GM12878 (cell line): ENCODE measurements at regions not wholly inside any gene's neighbourhood (a gene's known extent, or its start where the extent isn't known, plus 50 kb on each side); places are given as distances from the start of the nearest gene placed in this dataset.

Experiments
- ATAC-seq: fragments of 200-7000 bp; cut with Tn5 transposase; 3 replicates; pipeline ENCODE4 v1.9.1; 2020; ENCODE audit warnings: mild to moderate bottlenecking, moderate library complexity
- BruUV-seq: library from RNA; stranded (reverse); fragments of 400-500 nt; replicated peaks from 2 replicates; lab custom pipeline; 2021; lab: Mats Ljungman, UMichigan
- CTCF ChIA-PET: fragments of 300-600 bp; sonication (Branson Sonifier 250); formaldehyde crosslinking; extraction: SDS; loops from one replicate; lab custom pipeline; 2021; ENCODE audit warnings: inconsistent platforms; lab: Yijun Ruan, JAX
- POLR2A ChIA-PET: fragments of 350-600 bp; formaldehyde crosslinking; extraction: SDS; loops from one replicate; lab custom pipeline; 2021; ENCODE audit warnings: inconsistent platforms; lab: Charles Lee
- RAD21 ChIA-PET: fragments of 300-600 bp; sonication (Branson Sonifier 250); formaldehyde crosslinking; loops from one replicate; lab custom pipeline; 2023; ENCODE audit warnings: antibody characterized with exemption; ENCODE audit not compliant: unreplicated experiment; lab: Charles Lee
- SMC1A ChIA-PET: fragments of 300-600 bp; sonication (Branson Sonifier 250); formaldehyde crosslinking; loops from one replicate; lab custom pipeline; 2023; ENCODE audit not compliant: unreplicated experiment, uncharacterized antibody; lab: Charles Lee
- DNase-seq: peaks from one replicate; pipeline ENCODE4 v3.0.0-alpha.2; 2011; ENCODE audit warnings: low read depth, low spot score
- FAIRE-seq: peaks from 3 replicates; lab custom pipeline; 2011; peaks lifted over from hg19 to GRCh38; lab: Jason Lieb, UNC
- H2AFZ ChIP-seq: 2 replicates; pipeline ENCODE4 v1.6.0; 2011; ENCODE audit warnings: low read depth, low read length, control low read depth; ENCODE audit not compliant: control insufficient read depth
- H3K27ac ChIP-seq: 2 replicates; pipeline ENCODE4 v1.5.1; 2011; ENCODE audit warnings: control low read depth; ENCODE audit not compliant: control insufficient read depth, insufficient read depth
- H3K27me3 ChIP-seq, 2 experiments: replicated peaks in 1 of 2; 2 replicates each; pipeline versions ENCODE4 v1.6.0 to v1.6.1; 2011; ENCODE audit warnings: low read length in 1 of 2; ENCODE audit not compliant: control insufficient read depth in 2 of 2, insufficient read depth in 2 of 2
- H3K36me3 ChIP-seq, 2 experiments: 2 replicates each; pipeline ENCODE4 v1.5.1; 2011; ENCODE audit warnings: low read length in 1 of 2; ENCODE audit not compliant: control insufficient read depth in 2 of 2, insufficient read depth in 2 of 2
- H3K4me1 ChIP-seq: 2 replicates; pipeline ENCODE4 v1.6.1; 2011; ENCODE audit warnings: mild to moderate bottlenecking, low read length, moderate library complexity, mixed read lengths; ENCODE audit not compliant: control insufficient read depth, insufficient read depth
- H3K4me2 ChIP-seq: 2 replicates; pipeline ENCODE4 v1.6.0; 2011; ENCODE audit warnings: control low read depth; ENCODE audit not compliant: control insufficient read depth, insufficient read depth
- H3K4me3 ChIP-seq: fragments of 200-600 bp; sonication (generic); 2 replicates; pipeline ENCODE4 v1.5.1; 2016
- H3K79me2 ChIP-seq: 2 replicates; pipeline ENCODE4 v1.6.0; 2011; ENCODE audit warnings: low read length; ENCODE audit not compliant: control insufficient read depth, insufficient read depth
- H3K9ac ChIP-seq: 2 replicates; pipeline ENCODE4 v1.8.0; 2011; ENCODE audit warnings: low read length, control low read depth, mixed read lengths; ENCODE audit not compliant: control insufficient read depth, insufficient read depth
- H3K9me3 ChIP-seq: replicated peaks from 3 replicates; pipeline ENCODE4 v1.5.1; 2011; ENCODE audit warnings: mild to moderate bottlenecking, low read length; ENCODE audit not compliant: control insufficient read depth, insufficient read depth
- H4K20me1 ChIP-seq: 2 replicates; pipeline ENCODE4 v1.6.0; 2011; ENCODE audit not compliant: control insufficient read depth, insufficient read depth
- BACH1 ChIP-seq: fragments of 450-650 bp; IDR thresholded peaks from 2 replicates; pipeline ENCODE4 v1.6.1; 2017; ENCODE audit warnings: mild to moderate bottlenecking, borderline replicate concordance
- BRCA1 ChIP-seq: IDR thresholded peaks from 2 replicates; pipeline ENCODE4 v1.6.1; 2011; ENCODE audit warnings: low read depth, low read length, improper control_type of control experiment
- CBX3 ChIP-seq: fragments of 200-600 bp; sonication (generic); IDR thresholded peaks from 2 replicates; pipeline ENCODE4 v1.6.1; 2016; ENCODE audit warnings: low read depth, borderline replicate concordance
- CTCF ChIP-seq, 3 experiments: IDR thresholded peaks in 2 of 3; conservative IDR thresholded peaks in 1 of 3; 2 replicates each; pipeline ENCODE4 v1.5.1; 2011; ENCODE audit warnings: low read depth in 3 of 3, low read length in 3 of 3, mild to moderate bottlenecking in 3 of 3, control low read depth in 2 of 3, moderate library complexity in 2 of 3, inconsistent platforms in 1 of 3, mixed read lengths in 1 of 3; ENCODE audit not compliant: control insufficient read depth in 2 of 3, insufficient read depth in 1 of 3; ENCODE audit errors: extremely low read depth in 1 of 3
- NBN ChIP-seq: fragments of 450-650 bp; IDR thresholded peaks from 2 replicates; pipeline ENCODE4 v1.6.1; 2016
- SPI1 ChIP-seq: IDR thresholded peaks from 2 replicates; pipeline ENCODE4 v1.6.1; 2011; ENCODE audit warnings: low read depth, mild to moderate bottlenecking, low read length, moderate library complexity, borderline replicate concordance; ENCODE audit not compliant: insufficient read depth
- SREBF2 ChIP-seq: IDR thresholded peaks from 2 replicates; pipeline ENCODE4 v1.6.1; 2012; ENCODE audit warnings: mild to moderate bottlenecking, low read length
- USF2 ChIP-seq: IDR thresholded peaks from 2 replicates; pipeline ENCODE4 v1.6.1; 2011; ENCODE audit warnings: low read depth, low read length, improper control_type of control experiment, borderline replicate concordance
- ZBTB33 ChIP-seq: fragments of 450-650 bp; IDR thresholded peaks from 2 replicates; pipeline ENCODE4 v1.6.1; 2017; ENCODE audit warnings: mild to moderate bottlenecking
- ZNF207 ChIP-seq: fragments of 450-650 bp; IDR thresholded peaks from 2 replicates; pipeline ENCODE4 v1.6.1; 2014; ENCODE audit warnings: antibody characterized with exemption, mild to moderate bottlenecking, borderline replicate concordance
- ZNF24 ChIP-seq: fragments of 450-650 bp; IDR thresholded peaks from 2 replicates; pipeline ENCODE4 v1.6.1; 2017; ENCODE audit warnings: antibody characterized with exemption, mild to moderate bottlenecking
- ZNF274 ChIP-seq: IDR thresholded peaks from one replicate; pipeline ENCODE4 v1.8.0; 2011; ENCODE audit not compliant: insufficient read length, insufficient read depth
- ZNF592 ChIP-seq: fragments of 450-650 bp; IDR thresholded peaks from 2 replicates; pipeline ENCODE4 v1.6.1; 2017; ENCODE audit warnings: mild to moderate bottlenecking, moderate library complexity
- WGBS: methylation state at CpG from one replicate; pipeline ENCODE4 v1.1.6; 2016; ENCODE audit warnings: low lambda C conversion rate; ENCODE audit not compliant: insufficient replicate concordance, insufficient coverage; ENCODE audit errors: missing lambda C conversion rate; 5-methylcytosine and 5-hydroxymethylcytosine counted together
- in situ Hi-C: fragments of 300-500 bp; cut with MboI; formaldehyde crosslinking; loops from 9 replicates; pipeline ENCODE4 v1.14.3; 2018; ENCODE audit warnings: mixed read lengths
- intact Hi-C: fragments of 100-400 bp; cut with micrococcal nuclease; formaldehyde crosslinking; loops from one replicate; pipeline ENCODE4 v1.14.2; 2022; ENCODE audit not compliant: unreplicated experiment

- no peak for TF ChIP-seq CTCF (IDR thresholded peaks at IDR 0.05 in 2 of 3, conservative IDR thresholded peaks at IDR 0.05 in 1 of 3; ENCODE audit: control insufficient read depth in 2 of 3, extremely low read depth in 1 of 3, insufficient read depth in 1 of 3, low read depth in 3 of 3, low read length in 3 of 3)
- TF ChIP-seq, all 136 proteins: peak for 0
These were observed 72.8 kb downstream of the CETN3 start (continued) for GRCh38 chr5:90336752-90337151.

GRCh38 chr5:90334741-90335140 is 74.8 kb downstream of the CETN3 start:
- RAD21 ChIA-PET, result no interaction called here
- SMC1A ChIA-PET, result interaction anchor here (1.0 kb wide), 1 partner anchor 9 kb away, joined by 3 read pairs; no protein-coding TSS in a partner anchor
- CTCF ChIA-PET, result no interaction called here
- 0% methylated on average over 1 of the region's 1 CpG for WGBS
- Histone ChIP-seq H3K27ac (no peak overlapping the region), H2AFZ (no peak overlapping the region), H3K9me3 (no peaks in the 10 kb centered on the region; the same call in 2 of the 3 replicates), H3K9ac (no peak overlapping the region), H3K4me1 (0 out of 2 replicates have a peak, but pooled peaks cover 4% of the 10 kb centered on the region), H3K36me3 (no peaks in the 10 kb centered on the region), H3K4me3 (no peak overlapping the region), H3K79me2 (no peaks in the 10 kb centered on the region), H4K20me1 (no peaks in the 10 kb centered on the region), H3K27me3 (no peaks in the 10 kb centered on the region), H3K4me2 (no peak overlapping the region)
- FAIRE-seq (no peak), ATAC-seq (no peak), DNase-seq (no peak)
- intact Hi-C loops (loop anchor here (5.0 kb wide), 1 partner anchor 73 kb away; the partner anchor contains the start of gene CETN3), in situ Hi-C loops (no loop called here)
- no TSS peak for BruUV-seq
- TF ChIP-seq ZNF24, result no peak
- no peak for TF ChIP-seq NBN
- no peak for TF ChIP-seq SREBF2
- TF ChIP-seq ZNF207, result no peak
- no peak for TF ChIP-seq BACH1
- TF ChIP-seq SPI1, result no peak
- no peak for TF ChIP-seq ZBTB33
- TF ChIP-seq ZNF274, result no peak
- TF ChIP-seq CBX3, result no peak
- TF ChIP-seq USF2, result no peak
- no peak for TF ChIP-seq BRCA1
- no peak for TF ChIP-seq ZNF592
- POLR2A ChIA-PET, result no interaction called here
